Transverse colon (tissue), 3 donors: ENCODE measurements at regions not wholly inside any gene's neighbourhood (a gene's known extent, or its start where the extent isn't known, plus 50 kb on each side); places are given as distances from the start of the nearest gene placed in this dataset.
"Not testable (repeated sequence)": the region's sequence is repeated elsewhere in the genome, so short reads cannot be mapped to it uniquely, and the experiment has no call there.

ENCODE experiments used
- CTCF ChIP-seq, 5 experiments: fragments of 200-600 bp in 3 of 5; fragments of 450-650 bp in 2 of 5; sonication (generic) in 3 of 5; IDR thresholded peaks; 1 replicate in 2 of 5; 2 replicates in 3 of 5; pipeline ENCODE4 v1.5.1; 2016 to 2017; ENCODE audit warnings: antibody characterized with exemption in 5 of 5, inconsistent platforms in 3 of 5, mild to moderate bottlenecking in 2 of 5, moderate library complexity in 1 of 5
- POLR2A ChIP-seq: fragments of 450-650 bp; IDR thresholded peaks from one replicate; pipeline ENCODE4 v1.6.1; 2016; ENCODE audit warnings: antibody characterized with exemption, mild to moderate bottlenecking, moderate library complexity

DNA sequence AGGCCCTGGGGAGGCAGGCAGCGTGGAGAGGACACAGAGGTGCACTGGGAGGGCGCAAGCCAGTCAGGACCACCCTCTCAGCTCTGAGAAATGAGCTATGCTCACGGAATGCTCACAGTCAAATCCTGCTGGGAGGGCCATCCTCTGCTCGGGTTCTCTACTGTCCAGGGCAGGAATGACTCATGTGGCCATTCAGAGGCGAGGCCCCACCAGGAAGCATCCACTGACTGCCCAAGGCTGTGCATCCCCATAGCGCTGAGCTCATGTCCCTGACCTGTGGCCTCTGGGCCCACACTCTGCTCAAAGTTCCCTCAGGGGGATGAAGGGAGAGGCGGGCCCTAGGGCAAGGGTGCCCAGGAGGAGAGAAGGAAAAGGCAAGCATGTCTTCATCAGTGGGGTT is 57.2 kb downstream of the OR4M2 start:
- not testable (repeated sequence) for TF ChIP-seq CTCF (IDR thresholded peaks at IDR 0.05); POLR2A
